Stimulated activated CD4-positive, alpha-beta T cell treated with anti-CD3 and anti-CD28 coated beads, Interleukin-2, amount 100 ng/mL, for 4 hours (primary cell): ENCODE measurements at regions not wholly inside any gene's neighbourhood (a gene's known extent, or its start where the extent isn't known, plus 50 kb on each side); places are given as distances from the start of the nearest gene placed in this dataset.
"Not testable (repeated sequence)": the region's sequence is repeated elsewhere in the genome, so short reads cannot be mapped to it uniquely, and the experiment has no call there.

Source experiments
- DNase-seq: peaks from one replicate; pipeline ENCODE4 v3.0.0-alpha.2; 2020; ENCODE audit warnings: low read depth

DNA sequence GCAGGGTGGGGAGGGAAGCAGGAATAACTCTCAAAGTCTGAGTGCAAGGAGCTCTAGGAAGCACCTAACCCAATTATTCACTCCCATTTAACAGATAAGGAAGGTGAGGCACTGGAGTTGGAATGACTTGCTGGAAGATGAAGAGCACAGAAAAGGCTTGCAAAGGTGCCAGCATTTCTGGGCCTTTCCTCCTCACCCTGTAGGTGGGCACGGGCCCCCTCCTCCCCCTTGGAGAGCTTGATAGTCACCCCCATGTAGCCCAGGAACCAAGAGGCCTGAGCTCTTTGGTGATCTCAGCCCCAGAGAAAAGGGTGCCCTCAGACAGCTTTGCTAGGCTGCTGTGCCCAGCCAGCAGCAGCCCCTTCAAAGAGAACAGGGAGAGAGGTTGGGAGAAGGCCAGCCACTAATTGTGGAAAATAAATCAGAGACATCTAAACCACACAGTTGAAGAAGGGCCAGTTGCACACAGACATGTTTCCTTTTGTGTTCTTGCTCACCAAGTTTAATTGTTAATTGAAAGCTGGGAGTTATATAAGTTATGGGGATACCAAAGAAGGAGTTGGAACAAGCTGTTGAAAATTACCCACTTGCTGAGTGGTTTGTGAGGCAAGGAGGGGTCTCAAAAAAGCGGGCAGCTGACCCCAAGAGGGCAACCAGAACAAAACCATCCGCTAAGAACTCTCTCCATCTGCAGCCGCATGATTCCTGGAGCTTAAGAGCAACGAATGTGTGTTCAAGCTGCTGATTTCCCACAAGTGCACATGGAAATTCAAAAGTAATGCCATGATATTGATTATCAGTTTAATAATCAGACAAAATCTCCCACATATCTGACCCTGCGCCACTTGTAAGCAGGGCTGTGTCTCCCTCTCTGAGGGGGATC is 77.0 kb downstream of the MRPL14 start:
- DNase-seq: no peak

DNA sequence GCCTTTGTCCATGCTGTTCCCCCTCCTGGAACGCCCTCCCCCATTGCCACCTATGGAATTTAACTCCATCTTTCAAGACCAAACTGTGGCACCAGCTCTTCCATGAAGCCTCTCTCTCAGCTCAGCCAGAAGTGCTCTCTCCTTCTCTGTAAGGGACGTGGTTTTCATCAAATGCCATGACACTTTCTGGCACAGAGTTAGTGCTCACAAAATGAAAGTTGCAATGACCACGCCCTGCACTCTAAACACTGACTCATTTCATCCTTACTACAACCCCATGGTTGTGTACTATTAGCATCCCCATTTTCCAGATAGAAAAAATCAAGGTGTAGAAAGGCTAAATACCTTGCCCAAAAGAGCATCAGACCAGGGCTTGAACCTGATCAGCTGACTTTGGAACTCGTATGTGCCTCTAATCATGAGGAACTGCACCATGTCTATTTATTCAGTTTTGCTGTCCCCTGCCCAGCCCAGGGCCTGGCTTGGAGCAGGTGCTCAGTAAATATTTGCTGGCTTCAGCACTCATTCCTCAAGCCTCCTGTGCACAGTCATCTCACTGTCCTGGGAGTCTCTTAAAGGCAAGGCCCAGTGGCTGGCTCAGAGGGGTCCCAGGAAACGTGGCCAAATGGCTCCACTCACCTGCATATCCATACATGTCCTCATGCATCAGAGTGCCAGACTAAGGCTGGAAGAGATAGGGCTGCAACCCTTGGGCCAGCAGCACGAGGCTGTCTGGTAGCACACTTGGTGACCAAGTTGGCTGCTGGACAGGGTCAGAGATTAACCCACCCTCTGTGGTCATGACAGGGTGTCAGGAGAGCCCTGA is 77.9 kb downstream of the MRPL14 start:
- no peak for DNase-seq

DNA sequence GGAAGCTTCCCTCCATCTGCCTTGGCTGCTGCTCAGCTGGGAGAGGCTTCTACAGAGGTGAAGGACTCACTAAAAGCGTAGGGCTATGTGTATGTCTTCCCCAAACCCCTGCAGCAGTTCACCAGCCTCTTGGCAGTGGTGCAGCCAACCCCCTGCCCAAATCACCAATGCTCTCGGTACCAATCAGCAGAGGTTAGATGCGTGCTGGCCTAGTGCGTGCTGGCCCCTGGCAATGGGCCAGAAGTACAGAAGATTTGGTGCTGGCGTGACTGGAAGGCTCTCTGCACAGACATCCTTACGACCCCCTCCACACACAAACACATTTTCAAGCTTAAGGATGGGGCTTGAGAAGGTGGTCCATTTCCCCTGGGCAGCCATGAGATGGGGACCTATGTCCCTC is 79.0 kb downstream of the MRPL14 start:
- no peak for DNase-seq

DNA sequence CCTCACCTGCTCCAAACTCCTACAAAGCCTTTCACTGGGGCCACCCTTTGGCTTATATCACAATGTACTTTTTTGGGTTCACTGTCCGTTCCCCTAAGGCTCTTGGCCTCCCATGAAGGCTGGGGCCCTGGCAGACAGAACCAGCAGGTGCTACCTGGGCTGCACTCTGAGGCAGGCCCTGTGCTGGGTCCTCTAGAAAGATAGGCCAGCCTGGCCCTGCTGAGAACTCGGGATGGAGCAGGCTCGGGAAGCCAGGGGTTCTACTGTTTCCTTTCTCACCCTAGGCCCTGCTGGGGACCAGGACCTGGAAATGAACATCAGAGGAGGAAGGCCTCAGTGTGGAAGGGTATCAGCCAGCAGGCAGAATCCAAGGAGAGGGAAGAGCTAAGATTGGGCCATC is 79.5 kb downstream of the MRPL14 start:
- DNase-seq: no peak

DNA sequence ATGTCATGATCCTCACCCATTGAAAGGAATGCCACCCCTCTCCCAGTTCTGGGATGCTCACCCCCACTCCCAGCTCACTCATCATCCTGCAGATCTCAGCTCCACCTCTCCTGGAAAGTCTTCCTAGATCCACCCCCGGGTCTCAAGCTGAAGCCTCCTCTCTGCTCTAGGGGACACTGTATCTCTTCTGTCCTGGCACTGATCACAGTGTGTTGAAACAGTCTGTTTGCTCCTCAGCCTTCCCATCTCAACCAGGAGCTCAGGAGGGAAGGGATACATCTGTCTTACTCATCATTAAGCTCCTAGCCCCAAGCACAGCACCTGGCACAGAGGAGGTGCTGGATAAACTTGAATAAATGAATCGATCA is 80.1 kb downstream of the MRPL14 start:
- DNase-seq: no peak

DNA sequence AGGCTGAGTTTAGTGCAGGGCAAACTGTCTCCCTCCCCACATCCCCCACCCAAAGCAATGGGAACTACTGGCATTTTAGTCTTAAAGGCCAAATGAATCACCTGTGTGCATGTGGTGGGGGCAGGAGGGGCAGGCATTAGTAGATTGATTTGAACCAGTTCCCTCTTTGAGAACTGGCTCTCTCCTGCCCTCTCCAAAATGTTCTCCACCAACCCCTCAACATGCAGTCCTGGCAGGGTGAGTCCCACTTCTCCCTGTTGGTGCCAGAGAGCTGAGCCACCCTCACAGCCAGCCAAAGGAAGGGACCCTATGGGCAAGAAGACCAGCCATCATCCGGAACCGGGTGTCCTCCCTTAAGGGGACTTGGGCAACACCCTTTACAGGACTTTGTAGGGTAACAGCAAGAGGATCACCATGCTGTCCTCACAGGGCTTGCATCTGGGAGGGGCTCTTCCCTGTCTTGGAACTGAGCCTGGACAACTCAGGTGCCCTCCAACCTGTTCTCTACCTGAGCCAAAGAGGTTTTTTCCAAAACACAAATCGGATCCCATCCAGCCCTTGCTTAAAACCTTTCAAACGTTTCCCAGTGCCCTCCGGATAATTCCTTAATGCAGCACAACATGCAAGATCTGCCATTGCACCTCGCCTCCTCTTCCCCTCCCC is 80.6 kb downstream of the MRPL14 start:
- DNase-seq: no peak

DNA sequence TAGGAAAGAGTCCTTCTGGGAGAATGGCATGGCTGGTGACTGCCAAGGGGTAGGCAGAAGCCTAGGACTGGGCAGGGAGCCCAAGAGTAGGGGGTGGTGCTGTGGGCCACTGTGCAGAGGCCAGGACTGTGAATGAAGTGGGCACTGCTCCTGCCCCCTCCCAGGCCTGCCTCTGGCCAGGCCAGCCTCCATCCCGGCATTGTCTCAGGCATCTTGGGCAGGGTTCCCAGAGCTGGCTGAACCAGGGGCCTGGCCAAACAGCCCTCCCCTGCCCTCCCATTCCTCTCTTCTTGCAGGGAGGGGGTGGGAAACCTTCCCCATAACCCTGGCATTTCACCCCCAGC is 81.6 kb downstream of the MRPL14 start:
- DNase-seq: no peak

DNA sequence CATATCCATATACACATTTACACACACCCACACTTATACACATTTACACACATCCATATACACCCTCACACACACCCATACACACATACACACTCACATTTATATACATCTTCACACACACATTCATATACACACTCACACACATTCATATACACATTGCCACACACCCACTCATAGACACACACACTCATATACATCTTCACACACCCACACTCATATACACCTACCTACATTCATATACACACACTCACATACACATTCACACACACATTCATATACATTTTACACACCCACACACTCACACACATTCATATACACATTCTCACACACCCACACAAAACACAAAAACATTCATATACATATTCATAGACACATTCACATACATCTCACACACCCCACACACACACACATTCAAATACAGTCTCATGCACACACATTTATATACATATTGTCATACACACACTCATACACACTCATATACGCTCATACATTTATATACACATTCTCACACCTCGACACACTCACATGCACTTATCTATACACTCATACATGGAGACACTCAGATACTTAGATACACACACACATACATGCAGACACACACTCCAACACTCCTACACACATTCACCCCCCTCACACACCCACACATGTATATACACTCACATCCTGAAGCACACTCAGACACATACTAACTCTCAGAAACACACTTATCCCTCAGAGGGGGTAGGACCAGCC is 82.1 kb downstream of the MRPL14 start:
- no peak for DNase-seq

DNA sequence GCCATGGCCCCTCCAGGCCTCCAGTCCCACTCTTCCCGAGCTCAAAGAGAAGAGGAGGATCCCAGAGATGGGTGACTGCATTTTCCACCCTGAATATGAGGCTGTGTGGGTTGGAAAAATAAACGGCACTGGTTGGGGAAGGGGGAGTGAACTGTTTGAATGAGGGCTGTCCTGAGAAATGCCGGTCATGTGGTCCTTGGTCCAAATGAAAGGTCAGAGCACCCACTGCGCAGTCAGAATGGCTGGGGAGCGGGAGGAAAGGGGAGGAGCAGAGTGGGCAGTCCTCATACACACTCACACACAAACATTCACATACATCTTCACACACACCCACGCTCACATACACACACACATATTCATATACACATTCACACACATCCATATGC is 83.1 kb downstream of the MRPL14 start:
- no peak for DNase-seq

DNA sequence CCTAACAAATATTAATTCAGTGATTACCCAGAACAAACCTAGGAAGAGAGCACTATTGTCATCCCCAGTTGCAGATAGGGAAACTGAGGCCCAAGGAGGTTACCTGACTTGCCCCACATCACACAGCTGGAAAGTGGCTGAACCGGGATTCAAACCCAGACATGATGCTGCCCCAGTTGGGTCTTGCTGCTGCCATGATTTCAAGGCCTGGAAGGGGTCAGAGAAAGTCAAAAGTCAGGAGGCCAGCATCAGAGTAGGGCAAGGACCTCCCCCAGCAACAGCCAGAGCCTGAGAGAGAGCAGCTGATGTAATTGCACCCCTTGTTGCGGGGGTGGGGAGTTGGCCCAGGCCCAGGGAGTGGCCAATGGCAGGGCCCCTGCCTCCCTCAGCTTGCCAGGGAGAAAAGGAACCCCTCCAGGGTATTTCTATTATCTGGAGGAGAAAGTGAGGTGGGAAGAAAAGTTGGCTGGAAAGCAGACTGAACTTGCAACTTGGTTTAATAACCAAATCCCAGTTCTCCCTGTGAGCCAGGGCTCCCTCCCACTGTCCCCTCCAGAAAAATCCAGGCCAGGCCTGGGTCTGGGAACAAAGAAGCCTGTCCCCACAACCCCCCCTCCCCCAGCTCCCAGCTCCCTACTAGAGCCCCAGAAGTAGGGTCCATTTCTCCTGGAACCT is 83.6 kb downstream of the MRPL14 start:
- DNase-seq: no peak

DNA sequence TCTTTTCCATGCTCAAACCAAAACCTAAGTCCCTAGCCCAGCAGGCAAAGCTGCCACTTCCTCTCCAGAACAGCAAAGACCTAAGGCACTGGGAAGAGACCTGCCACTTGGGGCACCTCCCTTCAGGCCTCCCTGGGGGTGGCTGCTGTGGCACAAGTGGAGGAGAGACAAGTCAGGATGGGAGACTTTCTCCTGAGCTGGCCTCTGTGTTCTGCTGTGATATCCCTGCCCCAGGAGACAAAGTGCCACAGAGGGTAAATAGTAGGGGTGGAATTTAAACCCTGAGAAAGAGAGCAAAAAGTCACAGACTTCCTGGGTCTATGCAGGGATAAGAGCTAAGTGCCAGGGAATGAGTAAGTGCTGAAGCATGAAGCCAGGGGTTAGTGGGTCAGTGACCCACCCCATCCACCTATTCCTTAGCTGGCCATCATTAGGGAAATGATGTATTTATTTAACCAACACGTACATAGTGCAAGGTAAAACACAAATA is 84.2 kb downstream of the MRPL14 start:
- DNase-seq: no peak

DNA sequence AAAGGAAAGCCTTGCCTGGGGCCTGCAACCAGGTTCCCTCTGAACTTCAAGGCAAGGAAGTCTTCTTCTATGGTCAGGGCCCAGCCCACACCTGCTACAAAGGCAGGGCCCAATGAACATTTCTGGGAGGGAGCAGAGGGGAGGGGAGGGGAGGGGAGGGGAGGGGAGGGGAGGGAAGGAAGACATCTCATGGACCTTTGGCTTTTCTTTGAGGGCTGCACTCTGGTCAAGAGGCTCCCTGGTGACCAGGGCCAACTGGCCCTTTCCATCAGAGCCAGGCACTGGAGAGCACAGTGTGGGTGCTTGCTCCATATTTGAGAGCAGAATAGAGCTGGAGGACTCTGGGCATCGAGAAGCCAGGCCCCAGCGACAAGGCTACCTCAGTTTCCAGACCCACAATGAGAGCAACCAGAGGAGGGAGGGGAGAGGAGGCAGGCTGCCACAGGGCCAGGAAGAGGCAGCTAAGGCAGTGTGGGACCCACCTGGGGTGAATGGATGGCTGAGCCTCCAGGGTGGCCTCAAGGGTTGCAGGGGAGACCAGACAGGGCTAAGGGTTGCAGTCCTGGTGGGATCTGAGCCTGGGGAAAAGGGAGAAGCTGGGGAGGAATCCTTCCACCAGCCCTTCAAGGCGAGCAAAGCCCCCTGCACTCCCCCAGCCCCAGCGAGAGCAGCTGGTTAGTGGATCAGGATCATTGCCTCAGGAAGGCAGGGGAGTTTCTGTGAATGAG is 84.8 kb downstream of the MRPL14 start:
- DNase-seq: no peak

DNA sequence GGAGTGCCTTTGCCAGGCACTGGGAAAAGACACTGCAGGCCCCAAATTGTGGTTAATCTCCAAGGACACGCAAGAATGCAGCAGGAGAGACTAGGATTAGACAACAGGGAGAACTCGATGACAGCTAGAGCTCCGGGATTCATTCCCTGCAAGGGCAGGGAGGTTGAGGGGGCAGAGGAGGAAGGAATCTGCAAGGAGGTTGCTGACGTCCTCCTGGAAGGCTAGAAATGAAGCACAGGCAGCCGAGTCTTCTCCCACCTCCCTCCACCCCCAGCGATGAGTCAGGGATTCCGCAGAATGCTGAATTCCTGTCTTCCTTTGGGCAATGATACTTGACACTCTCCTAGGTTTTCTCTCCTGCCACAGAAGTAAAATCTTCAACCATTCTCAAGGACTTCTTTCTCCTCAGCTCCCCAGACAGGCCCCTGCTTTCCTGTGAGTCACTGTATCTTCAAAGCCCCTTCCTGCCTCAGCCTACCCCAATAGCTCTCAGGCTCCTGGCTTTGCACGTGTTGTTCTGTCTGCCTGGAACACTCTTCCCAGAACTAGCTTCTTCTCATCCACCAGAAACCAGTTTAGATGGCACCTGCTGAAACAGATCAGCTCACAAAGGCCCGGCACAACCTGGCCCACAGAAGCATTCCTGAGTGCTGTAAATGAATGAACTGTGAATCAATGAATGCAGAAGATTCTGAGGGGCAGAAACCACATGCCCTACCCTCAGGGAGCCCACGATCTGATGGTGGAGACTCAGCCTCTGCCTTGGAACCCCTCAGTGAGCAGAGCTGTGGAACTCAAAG is 85.6 kb downstream of the MRPL14 start:
- no peak for DNase-seq

DNA sequence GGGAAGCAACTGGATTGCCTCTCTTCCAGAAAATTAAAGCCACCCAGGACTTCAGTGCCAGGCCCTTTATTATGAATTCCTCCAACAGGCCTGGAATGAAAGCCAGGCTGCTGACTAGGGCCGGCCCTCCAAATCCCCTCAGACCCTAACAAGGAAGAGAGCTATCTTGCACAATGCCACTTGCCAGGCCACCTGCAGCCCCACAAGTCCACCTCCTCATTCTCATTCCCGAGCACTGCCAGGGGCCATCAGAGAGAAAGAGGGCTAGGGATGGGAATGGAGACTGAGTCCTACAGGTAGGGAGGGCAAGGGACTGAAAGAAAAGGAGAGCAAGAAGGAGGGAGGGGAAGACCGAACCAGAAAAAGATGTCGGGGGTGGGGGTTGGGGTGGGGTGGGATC is 86.5 kb downstream of the MRPL14 start:
- DNase-seq: no peak

DNA sequence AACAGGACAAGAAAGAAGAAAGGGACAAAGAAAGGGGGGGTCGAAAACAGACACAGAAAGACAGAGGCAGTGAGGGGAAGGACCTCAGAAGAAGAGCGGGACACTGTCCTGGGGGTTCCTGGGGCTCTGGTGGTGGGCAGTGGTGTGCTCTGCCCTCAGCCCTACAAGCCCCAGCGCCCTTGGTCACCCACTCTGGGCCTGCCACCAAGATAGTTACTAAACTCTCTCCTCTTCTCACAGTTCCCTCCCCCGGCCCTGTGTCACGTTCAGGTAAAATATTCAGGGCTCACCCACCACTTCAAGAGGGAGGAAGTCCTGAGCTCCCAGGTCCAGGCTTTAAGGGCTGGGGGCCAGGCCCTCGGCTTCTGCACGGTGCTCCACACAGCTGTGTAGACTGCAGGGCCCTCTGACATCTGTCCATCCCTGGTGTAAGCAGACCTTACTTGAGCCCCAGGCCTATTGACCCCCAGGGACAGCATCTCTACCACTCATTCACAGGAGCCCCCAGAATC is 87.4 kb downstream of the MRPL14 start:
- DNase-seq: no peak

DNA sequence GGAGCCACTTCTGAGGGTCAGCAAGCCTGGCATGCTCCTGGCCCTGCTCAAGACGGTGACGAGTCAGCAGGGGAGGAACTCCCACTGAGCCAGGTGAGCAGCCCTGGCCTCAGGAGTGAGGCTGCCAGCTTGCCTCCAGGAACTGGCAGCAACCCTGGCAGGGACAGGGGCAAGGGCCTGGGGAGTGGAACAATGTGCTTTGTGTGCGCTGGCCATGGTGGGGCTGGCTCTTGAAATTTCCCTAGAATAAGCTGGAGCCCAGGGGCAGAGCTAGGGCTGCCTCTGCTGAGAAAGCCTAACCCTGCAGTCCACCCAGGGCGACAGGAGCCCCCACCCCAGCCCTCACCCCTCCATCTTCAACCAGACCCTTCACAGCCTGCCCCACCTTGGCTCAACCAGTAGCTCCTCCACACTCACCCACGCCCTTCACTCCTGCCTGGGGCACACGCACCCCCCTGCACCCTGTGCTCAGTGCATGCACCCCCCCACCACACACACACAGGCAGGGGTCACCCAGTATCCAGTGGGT is 88.0 kb downstream of the MRPL14 start:
- no peak for DNase-seq

DNA sequence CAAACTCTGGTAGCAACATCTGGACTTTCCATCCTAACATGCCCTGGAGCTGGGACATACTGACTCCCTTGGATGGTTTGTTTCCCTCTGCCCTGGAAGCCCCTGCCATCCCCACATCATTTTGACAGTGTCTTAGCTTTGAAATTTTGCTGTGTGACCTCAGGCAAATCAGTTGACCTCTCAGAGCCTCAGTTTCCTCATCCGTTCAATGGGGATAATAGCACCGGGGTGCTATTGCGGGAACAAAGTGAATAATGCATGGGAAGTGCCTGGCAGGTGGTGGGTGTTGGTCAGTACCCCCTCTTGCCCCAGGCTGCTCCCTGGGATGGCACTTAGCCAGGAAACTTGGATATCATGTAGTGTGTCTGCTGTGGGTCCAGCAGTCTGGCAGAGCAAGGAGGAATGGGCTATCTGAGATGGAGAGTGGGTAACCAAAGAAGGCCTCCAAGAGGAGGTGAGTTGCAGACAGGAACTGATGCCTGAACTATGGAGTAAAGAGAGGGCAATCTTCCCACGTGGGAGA is 88.6 kb downstream of the MRPL14 start:
- DNase-seq: no peak

DNA sequence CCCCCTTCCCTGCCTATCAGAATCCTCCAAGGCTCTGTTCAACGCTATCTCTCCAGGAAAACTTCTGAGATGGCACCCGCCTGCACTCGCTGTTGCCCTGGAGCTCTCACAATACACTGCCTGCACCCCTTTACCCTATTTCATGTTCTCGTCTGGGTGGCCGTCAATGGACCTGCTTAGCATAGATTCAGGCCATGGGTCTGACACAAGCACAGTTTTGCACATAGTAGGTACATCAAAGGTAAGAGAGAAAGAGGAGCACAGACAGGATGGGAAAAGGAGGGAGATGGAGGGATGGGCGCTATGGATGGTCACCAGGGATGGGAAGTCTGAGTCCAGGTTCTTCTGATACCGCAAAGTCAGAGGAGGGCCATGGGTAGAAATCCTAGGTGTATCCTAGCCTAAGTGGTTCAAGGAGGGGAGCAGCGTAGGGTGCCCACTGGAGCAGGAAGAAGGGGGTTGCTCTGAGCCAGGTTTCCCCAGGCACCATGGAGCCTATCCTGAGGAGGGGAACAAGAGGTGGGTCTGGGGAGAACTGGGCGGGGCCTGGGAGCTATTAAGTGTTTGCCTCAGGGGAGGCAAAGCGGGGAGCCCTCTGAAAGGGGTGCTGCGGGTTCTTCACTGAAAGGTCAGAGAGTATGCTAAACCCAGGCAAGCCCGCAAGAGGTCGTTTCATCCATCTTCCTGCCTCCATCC is 89.3 kb downstream of the MRPL14 start:
- no peak for DNase-seq

DNA sequence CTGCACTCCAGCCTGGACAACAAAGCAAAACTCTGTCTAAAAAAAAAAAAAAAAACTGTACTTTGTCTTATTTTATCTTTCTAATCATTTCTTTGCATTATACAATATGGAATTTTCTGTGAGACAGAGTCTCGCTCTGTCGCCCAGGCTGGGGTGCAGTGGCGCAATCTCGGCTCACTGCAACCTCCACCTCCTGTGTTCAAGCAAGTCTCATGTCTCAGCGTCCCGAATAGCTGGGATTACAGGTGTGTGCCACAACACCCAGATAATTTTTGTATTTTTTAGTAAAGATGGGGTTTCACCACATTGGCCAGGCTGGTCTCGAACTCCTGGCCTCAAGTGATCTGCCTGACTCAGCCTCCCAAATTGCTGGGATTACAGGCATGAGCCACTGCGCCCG is 90.0 kb downstream of the MRPL14 start:
- DNase-seq: not testable (repeated sequence)
